Prostate gland (tissue), 2 donors: ENCODE measurements at regions not wholly inside any gene's neighbourhood (a gene's known extent, or its start where the extent isn't known, plus 50 kb on each side); places are given as distances from the start of the nearest gene placed in this dataset.

Source experiments
- CTCF ChIP-seq, 4 experiments: fragments of 200-600 bp in 2 of 4; fragments of 450-650 bp in 2 of 4; sonication (generic) in 2 of 4; IDR thresholded peaks; 1 replicate in 3 of 4; 2 replicates in 1 of 4; pipeline ENCODE4 v1.5.1; 2016 to 2019; ENCODE audit warnings: antibody characterized with exemption in 4 of 4, mild to moderate bottlenecking in 2 of 4, moderate library complexity in 2 of 4
- POLR2A ChIP-seq: fragments of 450-650 bp; IDR thresholded peaks from one replicate; pipeline ENCODE4 v1.6.1; 2016; ENCODE audit warnings: antibody characterized with exemption, mild to moderate bottlenecking

DNA sequence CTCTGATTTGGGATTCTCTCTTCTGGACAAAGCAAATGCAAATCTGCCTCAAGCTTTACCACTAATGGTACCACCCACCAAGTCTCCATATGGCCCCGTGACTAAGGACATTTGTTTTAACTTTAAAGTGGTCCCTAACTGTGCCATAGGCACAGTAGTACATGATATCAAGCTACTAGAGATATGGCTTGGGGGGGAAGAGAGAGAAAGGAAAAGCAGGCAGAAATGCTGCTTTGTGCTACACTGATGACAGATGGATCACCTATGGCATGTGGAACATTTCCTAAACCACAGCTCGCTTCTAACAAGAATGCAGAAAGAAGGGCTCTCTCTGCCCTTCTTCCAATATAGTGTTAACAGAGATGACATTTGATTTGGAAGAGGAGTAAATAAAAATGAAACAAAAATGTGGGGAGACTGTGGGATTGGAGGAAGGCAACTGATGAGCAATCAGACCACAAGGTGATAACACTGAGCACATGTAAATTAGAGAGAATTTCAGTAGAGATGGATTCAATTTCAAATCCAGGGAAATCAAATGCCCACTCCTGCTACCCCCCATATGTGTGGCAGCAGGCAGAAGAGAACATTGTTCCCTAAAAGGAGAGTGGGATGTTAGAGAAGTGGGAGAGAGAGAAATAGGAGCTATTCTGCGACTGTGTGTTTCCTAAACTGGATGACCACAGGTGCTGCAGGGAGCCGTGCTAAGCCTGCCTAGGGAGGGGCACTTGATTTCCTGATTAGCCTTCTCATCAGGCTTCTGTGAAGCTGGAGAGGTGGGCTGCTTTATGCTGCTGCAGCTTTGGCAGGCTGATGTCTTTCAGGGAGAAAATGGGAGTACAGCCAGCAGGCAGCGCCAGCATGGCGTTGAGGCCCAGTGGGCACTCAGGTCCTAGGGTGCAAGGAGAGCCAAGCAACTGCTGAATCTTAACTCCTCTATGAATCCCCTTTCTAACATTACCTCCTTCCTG is 75.3 kb downstream of the ZNF648 start:
- TF ChIP-seq CTCF (IDR thresholded peaks at IDR 0.05) (no peak), POLR2A (no peak)
